Upper lobe of left lung (tissue), 6 donors: ENCODE measurements at regions not wholly inside any gene's neighbourhood (a gene's known extent, or its start where the extent isn't known, plus 50 kb on each side); places are given as distances from the start of the nearest gene placed in this dataset.

ENCODE experiments used
- ATAC-seq, 2 donors: fragments of 200-7000 bp; cut with Tn5 transposase; one replicate each; pipeline ENCODE4 v1.9.1; 2022; ENCODE audit warnings: mild to moderate bottlenecking in 2 of 2, moderate library complexity in 2 of 2; ENCODE audit not compliant: low FRiP score in 2 of 2
- DNase-seq, 2 donors: peaks; one replicate each; pipeline ENCODE4 v3.0.0-alpha.2; 2019 to 2020
- H3K27ac ChIP-seq, 4 donors: fragments of 200-600 bp; sonication (generic); one replicate each; pipeline ENCODE4 v1.5.1; 2016 to 2019
- H3K27me3 ChIP-seq, 4 donors: fragments of 200-600 bp; sonication (generic); one replicate each; pipeline ENCODE4 v1.5.1; 2017 to 2019
- H3K36me3 ChIP-seq, 4 donors: fragments of 200-600 bp; sonication (generic); one replicate each; pipeline ENCODE4 v1.5.1; 2016 to 2019
- H3K4me1 ChIP-seq, 4 donors: fragments of 200-600 bp; sonication (generic); one replicate each; pipeline ENCODE4 v1.5.1; 2018 to 2019
- H3K4me3 ChIP-seq, 4 donors: fragments of 200-600 bp; sonication (generic); one replicate each; pipeline ENCODE4 v1.5.1; 2017 to 2019; ENCODE audit warnings: mild to moderate bottlenecking in 2 of 4, moderate library complexity in 1 of 4
- H3K9me3 ChIP-seq, 4 donors: fragments of 200-600 bp; sonication (generic); one replicate each; pipeline ENCODE4 v1.5.1; 2018 to 2019
- CTCF ChIP-seq, 6 experiments: fragments of 450-650 bp in 4 of 6; fragments of 200-600 bp in 2 of 6; sonication (generic) in 2 of 6; IDR thresholded peaks; one replicate each; pipeline ENCODE4 v1.5.1; 2016 to 2019; ENCODE audit warnings: antibody characterized with exemption in 6 of 6
- EP300 ChIP-seq, 4 donors: sonication (generic); formaldehyde crosslinking; IDR thresholded peaks; one replicate each; pipeline ENCODE4 v1.5.1; 2017; ENCODE audit warnings: antibody characterized with exemption in 4 of 4, control low read depth in 2 of 4
- POLR2A ChIP-seq, 4 donors: fragments of 450-650 bp; IDR thresholded peaks; one replicate each; pipeline ENCODE4 v1.5.1; 2016 to 2017; ENCODE audit warnings: antibody characterized with exemption in 4 of 4, mild to moderate bottlenecking in 2 of 4
- POLR2AphosphoS5 ChIP-seq, 2 donors: sonication (generic); formaldehyde crosslinking; IDR thresholded peaks; one replicate each; pipeline ENCODE4 v1.5.1; 2017; ENCODE audit warnings: antibody characterized with exemption in 2 of 2
- WGBS, 2 donors: methylation state at CpG; one replicate each; pipeline ENCODE4 v1.1.5; 2017 to 2018; 5-methylcytosine and 5-hydroxymethylcytosine counted together
- donor health status: DM: no; HTN: no; CAD: no; lungs with moderate emphysema.
- donor health status: DM: no; HTN: yes; CAD: no; lungs with severe emphysema.

GRCh38 chr3:144424606-144425005 lies 453.0 kb downstream of the DIPK2A start:
- Histone ChIP-seq H3K4me3 (no peak overlapping the region), H3K27me3 (no peaks in the 10 kb centered on the region), H3K36me3 (no peaks in the 10 kb centered on the region), H3K9me3 (no peaks in the 10 kb centered on the region), H3K4me1 (no peaks in the 10 kb centered on the region), H3K27ac (no peak overlapping the region)
- 86 to 95% methylated on average over 4 of the region's 4 CpGs for WGBS, 2 donors
- ATAC-seq (no peak), DNase-seq (no peak)
- no peak for TF ChIP-seq CTCF (IDR thresholded peaks at IDR 0.05)
- no peak for TF ChIP-seq POLR2AphosphoS5 (IDR thresholded peaks at IDR 0.05)
- no peak for TF ChIP-seq POLR2A (IDR thresholded peaks at IDR 0.05)
- TF ChIP-seq EP300 (IDR thresholded peaks at IDR 0.05) = no peak

- Histone ChIP-seq H3K36me3 (no peaks in the 10 kb centered on the region), H3K27me3 (no peaks in the 10 kb centered on the region), H3K4me3 (no peak overlapping the region), H3K9me3 (no peaks in the 10 kb centered on the region), H3K27ac (no peak overlapping the region), H3K4me1 (no peaks in the 10 kb centered on the region)
- ATAC-seq = no peak
- no peak for TF ChIP-seq POLR2A (IDR thresholded peaks at IDR 0.05)
- DNase-seq = no peak
Observed at GRCh38 chr3:144426366-144426765, 454.7 kb downstream of the DIPK2A start.

GRCh38 chr3:144426967-144427366 lies 455.3 kb downstream of the DIPK2A start:
- no peaks in the 10 kb centered on the region for H3K36me3 ChIP-seq
- no peak overlapping the region for H3K27ac ChIP-seq
- no peaks in the 10 kb centered on the region for H3K27me3 ChIP-seq
- WGBS, 2 donors = 86 to 91% methylated on average over 4 of the region's 4 CpGs
- no peaks in the 10 kb centered on the region for H3K9me3 ChIP-seq
- ATAC-seq (no peak), DNase-seq (no peak)
- TF ChIP-seq CTCF (IDR thresholded peaks at IDR 0.05) (no peak), EP300 (IDR thresholded peaks at IDR 0.05) (no peak), POLR2A (IDR thresholded peaks at IDR 0.05) (no peak), POLR2AphosphoS5 (IDR thresholded peaks at IDR 0.05) (no peak)
- no peaks in the 10 kb centered on the region for H3K4me1 ChIP-seq
- no peak overlapping the region for H3K4me3 ChIP-seq

- TF ChIP-seq CTCF (IDR thresholded peaks at IDR 0.05) = no peak
- TF ChIP-seq EP300 (IDR thresholded peaks at IDR 0.05) = no peak
- no peak for TF ChIP-seq POLR2A (IDR thresholded peaks at IDR 0.05)
- TF ChIP-seq POLR2AphosphoS5 (IDR thresholded peaks at IDR 0.05) = no peak
- Histone ChIP-seq H3K27ac (no peak overlapping the region), H3K36me3 (no peaks in the 10 kb centered on the region), H3K9me3 (no peaks in the 10 kb centered on the region), H3K27me3 (no peaks in the 10 kb centered on the region), H3K4me1 (no peaks in the 10 kb centered on the region), H3K4me3 (no peak overlapping the region)
- WGBS, 2 donors = 75 to 79% methylated on average over 3 of the region's 3 CpGs
- ATAC-seq = no peak
- no peak for DNase-seq
Observed at GRCh38 chr3:144429719-144430121, 458.1 kb downstream of the DIPK2A start.

- H3K4me1 ChIP-seq = no peaks in the 10 kb centered on the region
- ATAC-seq = no peak
- no peaks in the 10 kb centered on the region for H3K36me3 ChIP-seq
- H3K9me3 ChIP-seq = no peaks in the 10 kb centered on the region
- no peak for DNase-seq
- no peak overlapping the region for H3K27ac ChIP-seq
- TF ChIP-seq EP300 (IDR thresholded peaks at IDR 0.05) (no peak), POLR2AphosphoS5 (IDR thresholded peaks at IDR 0.05) (no peak), POLR2A (IDR thresholded peaks at IDR 0.05) (no peak), CTCF (IDR thresholded peaks at IDR 0.05) (no peak)
- no peak overlapping the region for H3K4me3 ChIP-seq
- no peaks in the 10 kb centered on the region for H3K27me3 ChIP-seq
Observed at GRCh38 chr3:144431134-144431533, 459.5 kb downstream of the DIPK2A start.
